H1 (cell line): ENCODE measurements at regions not wholly inside any gene's neighbourhood (a gene's known extent, or its start where the extent isn't known, plus 50 kb on each side); places are given as distances from the start of the nearest gene placed in this dataset.

Source experiments
- POLR2A ChIP-seq, 2 experiments: IDR thresholded peaks; 1 replicate in 1 of 2; 2 replicates in 1 of 2; pipeline ENCODE4 v1.6.1; 2011; ENCODE audit warnings: low read depth in 2 of 2, low read length in 2 of 2, mild to moderate bottlenecking in 2 of 2; ENCODE audit errors: control extremely low read depth in 1 of 2
- TF ChIP-seq, protein P1 (sequence below): IDR thresholded peaks from 2 replicates; pipeline ENCODE4 v1.6.1; 2012; ENCODE audit warnings: inconsistent platforms
- TF ChIP-seq, protein P2 (sequence below), 3 experiments: IDR thresholded peaks; 1 replicate in 2 of 3; 2 replicates in 1 of 3; pipeline versions ENCODE4 v1.5.1 to v1.6.1; 2011; ENCODE audit warnings: low read length in 3 of 3, mild to moderate bottlenecking in 3 of 3, inconsistent platforms in 2 of 3, low read depth in 1 of 3, moderate library complexity in 1 of 3; ENCODE audit not compliant: insufficient read depth in 1 of 3; ENCODE audit errors: control extremely low read depth in 1 of 3

DNA sequence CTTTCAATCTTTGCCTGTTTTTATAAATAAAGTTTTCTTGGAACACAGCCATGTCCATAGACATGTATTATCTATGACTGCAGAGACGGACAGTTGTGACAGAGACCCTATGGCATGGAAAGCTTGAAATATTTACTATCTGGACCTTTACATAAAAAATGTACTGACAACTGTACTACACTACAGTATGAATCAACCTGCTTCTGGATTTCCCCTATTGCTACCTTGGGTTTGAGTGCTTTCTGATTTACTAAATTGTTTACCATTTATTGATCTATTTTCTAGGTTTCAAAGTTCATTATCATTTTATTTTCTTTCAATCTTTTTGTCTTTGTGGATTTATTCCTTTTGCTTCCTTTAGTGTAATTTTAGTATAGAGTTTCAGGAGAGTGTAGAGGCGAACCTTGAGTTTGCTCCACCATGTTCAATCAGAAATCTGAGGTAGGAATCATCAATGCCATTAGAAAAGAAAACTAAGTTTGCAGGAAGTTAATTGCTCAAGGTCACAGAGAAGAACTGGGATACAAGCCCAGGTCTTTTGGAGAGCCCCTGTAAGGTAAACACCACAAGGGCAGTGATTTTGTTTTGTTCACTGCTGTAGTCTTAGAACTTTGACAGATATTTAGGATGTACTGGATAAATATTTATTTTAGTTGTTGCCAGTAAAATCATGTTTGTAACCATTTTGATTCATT lies 352.8 kb upstream of the SYNCRIP start:
- TF ChIP-seq, protein P1, sequence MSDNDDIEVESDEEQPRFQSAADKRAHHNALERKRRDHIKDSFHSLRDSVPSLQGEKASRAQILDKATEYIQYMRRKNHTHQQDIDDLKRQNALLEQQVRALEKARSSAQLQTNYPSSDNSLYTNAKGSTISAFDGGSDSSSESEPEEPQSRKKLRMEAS, result no peak
- TF ChIP-seq, protein P2, sequence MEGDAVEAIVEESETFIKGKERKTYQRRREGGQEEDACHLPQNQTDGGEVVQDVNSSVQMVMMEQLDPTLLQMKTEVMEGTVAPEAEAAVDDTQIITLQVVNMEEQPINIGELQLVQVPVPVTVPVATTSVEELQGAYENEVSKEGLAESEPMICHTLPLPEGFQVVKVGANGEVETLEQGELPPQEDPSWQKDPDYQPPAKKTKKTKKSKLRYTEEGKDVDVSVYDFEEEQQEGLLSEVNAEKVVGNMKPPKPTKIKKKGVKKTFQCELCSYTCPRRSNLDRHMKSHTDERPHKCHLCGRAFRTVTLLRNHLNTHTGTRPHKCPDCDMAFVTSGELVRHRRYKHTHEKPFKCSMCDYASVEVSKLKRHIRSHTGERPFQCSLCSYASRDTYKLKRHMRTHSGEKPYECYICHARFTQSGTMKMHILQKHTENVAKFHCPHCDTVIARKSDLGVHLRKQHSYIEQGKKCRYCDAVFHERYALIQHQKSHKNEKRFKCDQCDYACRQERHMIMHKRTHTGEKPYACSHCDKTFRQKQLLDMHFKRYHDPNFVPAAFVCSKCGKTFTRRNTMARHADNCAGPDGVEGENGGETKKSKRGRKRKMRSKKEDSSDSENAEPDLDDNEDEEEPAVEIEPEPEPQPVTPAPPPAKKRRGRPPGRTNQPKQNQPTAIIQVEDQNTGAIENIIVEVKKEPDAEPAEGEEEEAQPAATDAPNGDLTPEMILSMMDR (IDR thresholded peaks at IDR 0.05; ENCODE audit: control extremely low read depth in 1 of 3, insufficient read depth in 1 of 3, low read depth in 1 of 3, low read length in 3 of 3), result no peak
- TF ChIP-seq POLR2A (IDR thresholded peaks at IDR 0.05; ENCODE audit: control extremely low read depth in 1 of 2, low read depth in 2 of 2, low read length in 2 of 2), result no peak
